Endodermal cell (in vitro differentiated cells): ENCODE measurements at regions not wholly inside any gene's neighbourhood (a gene's known extent, or its start where the extent isn't known, plus 50 kb on each side); places are given as distances from the start of the nearest gene placed in this dataset.

Experiments
- DNase-seq: peaks from one replicate; pipeline ENCODE4 v3.0.0-alpha.2; 2017
- H3K27ac ChIP-seq: 2 replicates; pipeline ENCODE4 v1.5.1; 2013; ENCODE audit warnings: mild to moderate bottlenecking, low read depth, low read length, moderate library complexity
- H3K27me3 ChIP-seq: 2 replicates; pipeline ENCODE4 v1.6.1; 2013; ENCODE audit warnings: mild to moderate bottlenecking, low read length, moderate library complexity; ENCODE audit not compliant: insufficient read depth, control insufficient read depth, poor library complexity, severe bottlenecking
- H3K36me3 ChIP-seq: 2 replicates; pipeline ENCODE4 v1.7.0; 2013; ENCODE audit warnings: mild to moderate bottlenecking, low read length, moderate library complexity; ENCODE audit not compliant: control insufficient read depth, insufficient read depth
- H3K4me1 ChIP-seq: one replicate; pipeline ENCODE4 v1.7.0; 2013; ENCODE audit warnings: low read length; ENCODE audit not compliant: control insufficient read depth, insufficient read depth
- H3K4me3 ChIP-seq: 2 replicates; pipeline ENCODE4 v1.5.1; 2013; ENCODE audit warnings: mild to moderate bottlenecking, low read length, moderate library complexity
- H3K9ac ChIP-seq: 2 replicates; pipeline ENCODE4 v1.6.1; 2013; ENCODE audit warnings: mild to moderate bottlenecking, low read length, moderate library complexity; ENCODE audit not compliant: poor library complexity, severe bottlenecking; ENCODE audit errors: extremely low read depth
- H3K9me3 ChIP-seq: 2 replicates; pipeline ENCODE4 v1.6.1; 2013; ENCODE audit warnings: mild to moderate bottlenecking, low read length, moderate library complexity; ENCODE audit not compliant: control insufficient read depth
- H3K27ac Mint-ChIP-seq: 2 replicates; pipeline ENCODE4 v1.8.0; 2020; ENCODE audit warnings: mixed read lengths
- H3K27me3 Mint-ChIP-seq: 2 replicates; pipeline ENCODE4 v1.8.0; 2021; ENCODE audit warnings: mild to moderate bottlenecking, mixed read lengths; ENCODE audit not compliant: insufficient read depth
- H3K36me3 Mint-ChIP-seq: 2 replicates; pipeline ENCODE4 v1.8.0; 2020; ENCODE audit warnings: low read depth, mixed read lengths
- H3K4me1 Mint-ChIP-seq: 2 replicates; pipeline ENCODE4 v1.8.0; 2020; ENCODE audit warnings: mixed read lengths
- H3K4me3 Mint-ChIP-seq: 2 replicates; pipeline ENCODE4 v1.8.0; 2020; ENCODE audit warnings: mild to moderate bottlenecking, moderate library complexity, mixed read lengths
- H3K9me3 Mint-ChIP-seq: 2 replicates; pipeline ENCODE4 v1.8.0; 2020; ENCODE audit warnings: mild to moderate bottlenecking, mixed read lengths
- CTCF ChIP-seq: fragments of 200-600 bp; sonication (generic); conservative IDR thresholded peaks from 2 replicates; pipeline ENCODE4 v1.5.0; 2021; ENCODE audit warnings: antibody characterized with exemption, mild to moderate bottlenecking
- WGBS, 2 experiments: methylation state at CpG; one replicate each; pipeline versions ENCODE4 v1.1.5 to v1.1.7; 2013; ENCODE audit warnings: missing lambda C conversion rate in 2 of 2, mixed read lengths in 1 of 2; ENCODE audit not compliant: insufficient coverage in 1 of 2, insufficient read length in 1 of 2; 5-methylcytosine and 5-hydroxymethylcytosine counted together

GRCh38 chr13:99132295-99132835, 68.3 kb upstream of the UBAC2 start:
- no peaks in the 10 kb centered on the region for H3K4me1 ChIP-seq
- Mint-ChIP-seq H3K27me3 (peaks cover 3% of the 10 kb centered on the region), H3K36me3 (no peaks in the 10 kb centered on the region), H3K4me3 (no peak overlapping the region), H3K27ac (no peak overlapping the region), H3K9me3 (no peaks in the 10 kb centered on the region), H3K4me1 (peaks cover 10% of the 10 kb centered on the region)
- H3K4me3 ChIP-seq: no peak overlapping the region
- no peak overlapping the region for H3K27ac ChIP-seq
- no peaks in the 10 kb centered on the region for H3K9me3 ChIP-seq
- no peak for TF ChIP-seq CTCF
- no peak overlapping the region for H3K9ac ChIP-seq
- DNase-seq: no peak
- no peaks in the 10 kb centered on the region for H3K36me3 ChIP-seq
- no peaks in the 10 kb centered on the region for H3K27me3 ChIP-seq

- no peak overlapping the region for H3K27ac Mint-ChIP-seq
- H3K4me3 Mint-ChIP-seq: no peak overlapping the region
- DNase-seq: no peak
- no peaks in the 10 kb centered on the region for H3K27me3 ChIP-seq
- H3K4me3 ChIP-seq: no peak overlapping the region
- no peak for TF ChIP-seq CTCF
- 83 to 92% methylated on average over 1 of the region's 1 CpG for WGBS, 2 experiments
- H3K27me3 Mint-ChIP-seq: peaks cover 3% of the 10 kb centered on the region
- H3K36me3 ChIP-seq: no peaks in the 10 kb centered on the region
- no peaks in the 10 kb centered on the region for H3K9me3 Mint-ChIP-seq
- no peak overlapping the region for H3K27ac ChIP-seq
- no peak overlapping the region for H3K9ac ChIP-seq
- peaks cover 10% of the 10 kb centered on the region for H3K4me1 Mint-ChIP-seq
- no peaks in the 10 kb centered on the region for H3K9me3 ChIP-seq
- no peaks in the 10 kb centered on the region for H3K4me1 ChIP-seq
- no peaks in the 10 kb centered on the region for H3K36me3 Mint-ChIP-seq
Observed at GRCh38 chr13:99133230-99133629, 67.4 kb upstream of the UBAC2 start.

- no peaks in the 10 kb centered on the region for H3K4me1 ChIP-seq
- H3K27ac Mint-ChIP-seq: no peak overlapping the region
Observed at GRCh38 chr13:99133848-99134247, 66.8 kb upstream of the UBAC2 start.

More at GRCh38 chr13:99133848-99134247, 66.8 kb upstream of the UBAC2 start:
- H3K27ac ChIP-seq: no peak overlapping the region
- no peak overlapping the region for H3K4me3 ChIP-seq
- no peak overlapping the region for H3K9ac ChIP-seq
- peak; percentile 65 for DNase-seq
- Mint-ChIP-seq H3K27me3 (peaks cover 3% of the 10 kb centered on the region), H3K4me1 (peaks cover 10% of the 10 kb centered on the region), H3K4me3 (no peak overlapping the region), H3K9me3 (no peaks in the 10 kb centered on the region), H3K36me3 (no peaks in the 10 kb centered on the region)
- H3K9me3 ChIP-seq: no peaks in the 10 kb centered on the region
- no peak for TF ChIP-seq CTCF
- no peaks in the 10 kb centered on the region for H3K36me3 ChIP-seq
- WGBS, 2 experiments: 56 to 68% methylated on average over 2 to 3 of the region's 3 CpGs
- no peaks in the 10 kb centered on the region for H3K27me3 ChIP-seq
